DMS53 treated with DMSO at 0.1 percent for 48 hours (cell line): ENCODE measurements at regions not wholly inside any gene's neighbourhood (a gene's known extent, or its start where the extent isn't known, plus 50 kb on each side); places are given as distances from the start of the nearest gene placed in this dataset.
A peak's percentile ranks its signal among the peaks of the same experiment; 100 is the strongest.
"Not testable (repeated sequence)": the region's sequence is repeated elsewhere in the genome, so short reads cannot be mapped to it uniquely, and the experiment has no call there.

Source experiments
- DNase-seq: peaks from one replicate; lab custom pipeline; 2025; ENCODE audit not compliant: unreplicated experiment; lab: John Stamatoyannopoulos, UW

DNA sequence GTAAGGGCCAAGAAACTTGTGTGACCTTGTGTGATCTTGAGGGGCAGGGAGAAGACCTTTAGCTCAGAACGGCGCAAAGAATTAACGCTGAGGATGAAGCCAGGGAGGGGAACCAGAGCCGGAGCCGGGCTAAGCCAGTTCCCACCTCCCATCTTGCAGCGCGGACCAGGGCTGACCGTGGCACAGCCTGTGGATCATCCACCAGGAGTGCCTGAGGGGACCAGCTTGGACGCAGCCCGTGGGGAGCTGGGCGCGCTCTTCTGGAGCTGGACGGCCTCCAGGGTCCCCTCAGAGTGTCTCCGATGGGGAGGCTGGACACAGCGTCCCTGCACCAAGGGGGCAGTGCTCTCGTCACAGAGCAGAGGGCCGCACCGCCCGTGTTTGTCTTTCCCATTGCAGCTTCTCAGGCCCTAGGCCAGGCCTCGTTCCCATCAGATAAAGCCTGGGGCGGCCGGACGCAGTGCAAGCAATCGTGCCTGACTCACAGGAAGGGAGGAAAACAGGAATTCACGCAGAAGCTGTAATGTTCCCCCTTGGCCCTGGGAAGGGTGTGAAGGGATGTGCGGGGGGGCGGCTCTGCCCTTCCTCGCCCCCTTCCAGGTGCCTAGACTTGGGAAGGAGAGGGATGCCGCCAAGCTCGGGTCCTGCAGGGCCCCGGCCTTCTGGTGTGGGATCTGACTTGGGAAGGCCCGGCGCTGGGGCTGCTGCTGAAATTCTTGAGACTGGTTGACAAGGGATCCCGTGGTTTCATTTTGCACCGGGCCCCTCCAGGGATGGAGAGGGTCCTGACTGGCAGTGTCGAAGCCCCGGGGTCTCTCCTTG, 144.9 kb downstream of the NPIPB11 start:
- not testable (repeated sequence) for DNase-seq

DNA sequence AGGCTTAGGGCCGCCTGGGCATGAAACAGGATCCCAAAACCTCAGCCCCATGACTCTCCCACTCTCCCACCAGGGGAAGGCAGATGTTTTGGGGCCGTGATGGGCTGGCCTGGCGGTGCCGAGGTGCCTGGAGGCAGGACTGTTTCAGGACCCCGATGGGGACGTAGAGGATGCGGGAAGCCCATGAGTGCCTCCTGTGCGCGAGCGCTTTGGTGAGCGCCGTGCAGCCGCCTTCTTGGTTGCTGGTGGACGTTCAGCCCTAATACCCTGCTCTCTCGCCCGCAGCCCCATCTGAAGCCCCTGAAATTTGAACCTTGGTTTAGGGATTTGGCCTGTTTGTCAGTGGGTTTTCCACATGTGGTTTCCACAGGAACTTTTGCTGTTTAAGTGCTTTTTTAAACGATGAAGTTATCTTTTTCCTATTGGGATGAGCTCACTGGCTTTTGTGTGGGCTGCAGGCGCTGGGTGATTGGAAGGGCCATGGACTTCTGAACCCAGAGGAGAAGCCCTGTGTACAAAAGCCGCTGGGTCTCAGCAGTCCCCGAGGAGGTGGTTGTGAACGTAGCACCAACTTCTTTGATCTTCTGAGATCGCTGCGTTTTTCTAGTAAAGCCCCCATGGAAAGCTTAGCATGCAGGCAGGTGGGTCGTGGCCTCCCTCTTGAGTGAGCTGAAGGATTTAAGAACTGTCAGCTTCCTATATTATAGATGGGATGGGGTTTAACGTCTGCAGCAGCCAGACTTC, 145.7 kb downstream of the NPIPB11 start:
- not testable (repeated sequence) for DNase-seq

DNA sequence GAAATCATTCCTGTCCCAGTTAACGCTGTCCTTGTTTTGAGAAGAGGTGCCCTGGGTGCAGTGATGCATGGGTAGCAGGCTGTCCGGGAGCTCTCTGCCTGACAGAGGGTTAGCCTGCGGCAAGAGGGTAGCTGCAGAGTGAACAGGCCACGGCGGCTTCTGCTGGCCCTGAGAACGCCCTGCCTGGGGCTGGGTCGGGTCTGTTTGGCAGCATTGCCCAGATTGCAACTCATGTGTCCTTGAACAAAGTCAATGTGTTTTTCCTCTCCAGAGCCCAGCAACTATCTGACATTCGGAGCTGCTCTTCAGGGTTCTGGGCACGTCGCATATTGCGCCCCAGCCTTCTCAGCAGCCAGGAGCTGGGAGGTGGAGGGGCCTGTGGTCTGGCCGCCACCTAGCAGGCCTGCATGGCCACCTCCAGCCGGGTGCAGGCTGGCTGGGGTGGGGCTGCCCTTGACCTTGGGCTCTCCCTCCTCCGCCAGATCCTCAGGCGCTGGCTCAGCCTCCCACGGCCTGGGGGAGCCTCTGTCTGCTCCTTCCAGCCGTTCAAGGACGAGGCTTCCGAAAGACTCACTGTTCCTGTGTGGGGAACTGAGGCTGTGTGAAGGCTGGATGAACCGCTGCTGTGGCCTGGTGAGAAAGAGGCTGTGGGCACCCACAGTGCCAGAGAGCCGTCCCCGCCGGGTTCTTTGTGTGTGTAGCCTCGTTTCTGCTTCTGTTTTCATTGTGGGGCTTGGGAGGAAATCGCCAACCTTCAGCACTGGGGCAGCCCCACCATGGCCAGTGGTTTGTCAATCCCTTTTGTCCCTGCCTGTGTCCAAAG, 146.7 kb downstream of the NPIPB11 start:
- not testable (repeated sequence) for DNase-seq

DNA sequence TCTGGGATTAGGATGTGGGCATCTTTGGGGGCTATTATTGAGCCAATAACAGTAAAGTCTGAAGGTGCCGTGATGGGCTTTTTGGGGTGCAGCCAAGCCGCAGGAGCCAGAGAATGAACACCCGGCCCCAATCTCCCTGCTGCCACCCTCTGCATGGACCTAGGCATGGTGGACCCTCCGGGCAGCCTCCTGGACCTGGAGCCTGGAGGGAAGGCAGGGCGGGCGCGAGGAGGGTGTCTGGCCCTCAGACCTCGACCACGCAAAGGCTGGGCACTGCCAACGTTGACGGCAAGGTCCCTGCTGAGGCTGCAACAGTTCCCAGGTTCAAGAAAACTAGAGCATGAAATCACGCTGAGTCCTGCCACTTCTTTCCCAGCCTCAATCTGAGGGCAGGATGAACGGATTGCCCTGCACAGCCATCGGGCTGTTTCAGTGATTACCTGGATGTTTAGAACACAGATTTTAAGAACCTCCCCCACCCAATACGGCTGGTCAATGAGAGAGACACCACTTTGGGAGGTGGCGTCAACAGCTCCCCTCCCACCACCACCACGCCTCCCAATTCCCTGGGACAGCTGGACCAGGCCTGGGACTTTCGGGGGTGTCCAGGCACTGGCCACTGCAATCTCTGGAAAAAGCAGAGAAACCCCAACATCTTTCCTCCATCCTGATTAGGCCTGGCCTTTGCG, 147.4 kb downstream of the NPIPB11 start:
- not testable (repeated sequence) for DNase-seq

DNA sequence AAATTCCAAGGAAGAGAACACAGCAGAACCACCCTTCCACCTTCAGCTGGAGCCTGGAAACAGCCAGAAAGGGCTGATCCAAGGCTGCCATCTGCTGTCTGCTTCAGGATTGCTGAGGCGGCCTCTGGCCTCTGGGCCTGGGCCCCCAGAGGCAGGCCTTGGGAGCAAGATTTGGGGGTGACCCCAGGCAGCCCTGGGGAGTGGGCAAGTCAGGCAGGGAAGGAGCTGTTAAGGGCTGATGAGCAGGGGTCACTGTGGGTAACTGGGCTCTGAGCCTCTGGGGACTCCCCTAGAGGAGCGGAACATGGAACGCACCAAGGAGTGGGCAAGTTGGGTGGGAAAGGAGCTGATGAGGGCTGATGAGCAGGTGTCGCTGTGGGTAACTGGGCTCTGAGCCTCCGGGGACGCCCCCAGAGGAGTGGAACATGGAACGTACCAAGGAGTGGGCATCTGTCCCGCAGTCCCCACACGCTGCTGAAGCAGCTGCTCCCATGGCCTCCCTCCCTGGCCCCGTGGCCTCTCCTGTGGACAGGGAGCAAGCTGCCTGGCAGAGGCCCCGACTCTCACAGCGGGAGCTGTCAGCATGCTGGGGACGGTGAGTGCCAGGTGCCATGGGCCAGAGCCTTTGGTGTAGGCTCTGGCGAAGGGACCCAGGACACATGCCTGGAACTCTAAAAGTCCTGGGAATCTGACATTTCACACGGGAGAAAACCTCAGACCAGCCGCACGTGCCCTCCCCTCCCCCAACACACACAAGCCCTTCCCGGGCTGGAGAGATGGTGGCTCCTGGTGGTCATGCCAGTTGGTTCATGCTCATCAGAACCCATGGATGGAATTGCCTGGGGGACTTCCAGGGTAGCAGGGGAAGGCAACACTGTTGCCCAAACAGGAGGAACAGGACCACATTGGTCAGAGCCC, 148.8 kb downstream of the NPIPB11 start:
- DNase-seq: peak; percentile 1

DNA sequence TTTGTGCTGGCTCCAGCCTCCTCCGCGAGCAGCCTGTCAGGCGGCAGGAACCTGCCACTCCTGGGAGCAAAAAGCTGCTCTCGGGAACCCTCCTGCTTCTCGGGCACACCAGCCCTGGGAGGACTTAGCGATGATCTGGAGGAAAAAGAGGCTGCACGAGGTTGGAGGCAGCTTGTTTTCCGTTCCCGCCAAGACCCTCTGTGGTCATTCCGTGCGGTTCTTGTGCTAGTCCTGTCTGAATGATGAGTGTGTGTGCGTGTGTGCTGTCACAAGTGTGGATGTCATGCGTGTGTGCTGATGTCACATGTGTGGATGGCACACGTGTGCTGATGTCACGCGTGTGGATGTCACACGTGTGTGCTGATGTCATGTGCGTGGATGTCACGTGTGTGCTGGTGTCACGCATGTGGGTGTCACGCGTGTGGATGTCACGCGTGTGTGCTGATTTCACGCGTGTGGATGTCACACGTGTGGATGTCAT, 150.0 kb downstream of the NPIPB11 start:
- no peak for DNase-seq

DNA sequence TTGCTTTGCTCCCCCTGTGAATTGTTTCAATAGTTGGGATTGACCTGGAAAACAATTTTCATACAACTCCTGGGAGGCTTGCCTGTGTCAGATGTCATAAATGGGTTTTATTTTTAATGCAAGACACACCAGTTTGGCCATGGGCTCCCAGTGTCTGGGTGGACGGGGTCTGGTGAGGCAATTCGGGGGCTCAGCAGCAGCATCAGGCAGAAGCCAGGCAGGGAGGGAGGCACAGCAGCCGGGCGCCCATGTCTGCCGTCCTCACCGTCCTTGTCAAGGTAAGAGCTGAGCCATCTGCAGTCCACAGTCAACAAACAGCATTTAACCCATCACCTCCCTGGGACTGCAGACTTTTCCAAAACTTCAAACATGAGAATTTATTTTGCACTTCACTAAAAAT, 150.6 kb downstream of the NPIPB11 start:
- not testable (repeated sequence) for DNase-seq

DNA sequence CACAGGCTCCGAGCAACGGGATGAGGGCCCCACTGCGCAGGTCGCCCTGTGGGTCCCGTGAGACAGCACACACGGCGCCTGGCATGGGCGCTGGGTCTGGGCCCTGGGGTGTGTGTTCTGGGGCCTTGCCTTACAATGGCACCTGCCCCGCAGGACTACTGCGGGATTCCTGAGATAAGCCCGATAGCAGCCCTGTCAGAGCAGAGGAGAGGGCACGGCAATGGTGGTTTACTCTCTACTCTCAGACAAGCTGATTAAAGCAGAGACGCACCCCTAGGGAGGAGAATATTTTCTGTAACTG, 151.1 kb downstream of the NPIPB11 start:
- DNase-seq: not testable (repeated sequence)

DNA sequence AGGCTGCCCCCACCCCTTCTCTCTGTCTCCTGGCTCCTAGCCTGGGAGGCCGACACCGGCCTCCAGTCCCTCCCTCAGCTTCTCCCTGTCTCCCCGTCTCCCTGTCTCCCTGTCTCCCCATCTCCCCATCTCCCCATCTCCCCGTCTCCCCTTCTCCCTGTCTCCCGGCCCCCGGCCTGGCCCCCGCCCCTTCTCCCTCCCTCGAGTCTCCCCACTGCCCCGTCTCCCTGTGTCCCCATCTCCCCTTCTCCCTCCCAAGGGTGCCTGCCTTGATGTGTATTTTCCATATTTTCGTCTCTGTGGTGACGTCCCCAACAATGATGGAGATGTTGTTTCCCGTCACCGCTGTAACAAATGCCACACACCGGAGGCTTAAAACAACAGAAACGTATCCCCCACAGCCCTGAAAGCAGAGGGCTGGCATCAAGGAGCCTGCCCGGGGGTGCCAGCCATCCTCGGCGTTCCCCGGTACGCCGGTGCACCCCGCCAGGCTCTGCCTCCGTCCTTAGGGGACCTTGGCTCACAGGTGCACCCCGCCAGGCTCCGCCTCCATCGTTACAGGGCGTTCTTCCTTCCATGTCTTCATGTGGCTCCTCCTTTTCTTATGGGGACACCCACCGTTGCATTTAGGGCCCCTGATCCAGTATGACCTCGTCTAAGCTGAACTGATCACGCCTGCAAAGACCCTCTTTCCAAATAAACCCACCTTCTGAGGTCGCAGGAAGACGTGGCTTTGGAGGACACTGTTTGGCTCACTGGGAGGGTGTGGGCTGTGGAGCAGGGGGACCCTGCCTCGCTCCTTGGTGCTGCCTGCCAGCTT, 151.6 kb downstream of the NPIPB11 start:
- no peak for DNase-seq

DNA sequence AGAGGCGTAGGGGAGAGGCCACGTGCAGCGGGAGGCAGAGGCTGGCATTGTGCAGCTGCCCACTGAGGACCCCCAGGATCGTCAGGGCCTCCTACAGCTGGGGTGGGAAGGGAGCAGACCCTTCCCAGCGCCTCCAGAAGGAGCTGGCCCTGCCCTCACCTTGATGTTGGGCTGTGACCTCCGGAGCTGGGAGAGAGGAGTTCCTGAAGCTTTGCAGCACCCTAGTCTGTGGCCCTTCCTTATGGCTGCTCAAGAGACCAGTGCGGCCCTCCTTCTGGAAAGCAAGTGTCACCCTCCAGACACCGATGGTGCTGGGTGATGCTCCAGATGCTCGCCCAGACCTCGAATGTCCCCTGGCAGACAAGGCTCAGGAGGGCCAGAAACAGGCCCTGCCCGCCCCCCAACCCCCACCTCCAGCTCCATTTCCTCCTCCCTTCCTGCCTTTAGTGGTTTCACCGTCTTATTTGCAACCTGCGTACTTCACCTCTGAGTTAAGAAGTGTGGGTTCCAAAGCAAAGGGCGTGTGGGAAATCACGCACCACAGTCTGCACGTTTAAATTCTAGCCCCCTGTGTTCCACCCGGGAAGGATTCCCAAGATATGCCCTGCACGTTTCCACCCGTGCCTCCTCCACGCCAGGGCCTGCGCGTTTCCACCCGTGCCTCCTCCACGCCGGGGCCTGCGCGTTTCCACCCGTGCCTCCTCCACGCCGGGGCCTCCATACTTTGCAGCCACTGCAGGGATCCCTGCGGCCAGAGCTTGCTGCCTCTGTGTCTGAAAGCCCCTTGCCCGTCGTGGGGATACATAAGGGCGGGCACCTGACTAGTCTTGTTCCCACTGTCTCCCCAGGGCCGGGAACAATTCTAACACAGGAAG, 152.6 kb downstream of the NPIPB11 start:
- not testable (repeated sequence) for DNase-seq

DNA sequence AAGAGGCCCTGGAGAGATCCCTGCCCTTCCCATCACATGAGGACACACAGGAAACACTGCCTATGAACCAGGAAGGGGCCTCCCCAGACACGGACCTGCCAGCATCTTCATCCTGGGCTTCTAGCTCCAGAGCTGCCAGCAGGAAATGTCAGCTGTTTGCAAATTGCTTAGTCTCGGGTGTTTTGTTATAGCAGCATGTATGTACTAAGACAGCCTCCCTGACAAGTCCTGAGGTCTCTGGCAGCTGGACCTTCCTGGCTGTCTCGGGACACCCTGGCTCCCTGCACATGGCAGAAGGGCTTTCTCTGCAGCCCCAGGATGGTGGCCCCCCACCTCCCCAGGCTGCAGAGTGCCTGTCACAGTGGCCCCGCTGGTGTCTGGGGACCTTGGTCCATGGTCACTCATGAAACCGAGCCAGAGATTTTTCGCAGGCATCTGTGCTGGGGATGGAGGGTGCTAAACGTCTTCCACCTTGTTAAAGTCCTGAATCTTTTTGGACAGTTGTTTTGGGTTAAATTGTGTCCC, 153.4 kb downstream of the NPIPB11 start:
- DNase-seq: not testable (repeated sequence)

DNA sequence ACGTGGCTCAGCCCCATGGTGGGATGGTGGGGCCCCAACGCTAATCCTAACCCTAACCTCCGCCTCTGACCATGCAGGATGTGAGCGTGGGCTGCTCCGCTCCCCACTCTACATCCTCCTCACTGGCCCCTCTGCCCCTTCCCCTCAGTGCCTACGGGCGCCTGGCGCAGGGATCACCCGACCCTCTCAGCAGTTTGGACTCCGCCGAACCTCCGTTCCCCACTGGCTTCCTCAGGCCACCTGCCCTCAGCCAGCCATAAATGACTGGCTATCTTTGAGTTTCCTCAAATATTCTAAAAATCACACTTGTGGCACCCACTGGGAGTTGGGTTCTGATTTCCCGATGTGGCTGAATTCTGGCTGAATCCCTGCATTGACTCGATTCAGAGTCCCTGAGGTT, 154.2 kb downstream of the NPIPB11 start:
- DNase-seq: not testable (repeated sequence)

DNA sequence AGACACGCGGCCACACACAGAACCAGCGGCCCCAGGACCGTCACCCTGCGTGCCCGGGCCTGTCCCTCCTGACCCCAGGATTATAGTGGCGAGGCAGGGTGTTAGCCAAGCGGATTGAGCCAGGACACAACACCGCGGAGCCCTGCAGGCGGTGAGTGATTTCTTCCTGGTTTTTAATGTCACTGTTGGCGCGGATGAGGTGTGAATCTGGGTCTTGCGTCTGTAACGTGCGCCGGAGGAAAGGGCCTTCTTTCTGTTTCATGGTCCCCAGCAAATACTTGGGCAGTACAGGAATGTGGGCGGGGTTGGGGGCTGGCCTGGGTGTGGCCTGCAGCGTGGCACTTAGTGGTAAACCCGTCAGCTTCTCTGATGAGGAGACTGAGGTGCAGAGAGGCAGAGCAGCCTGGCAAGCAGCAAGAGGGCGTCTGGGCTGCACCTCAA, 154.9 kb downstream of the NPIPB11 start:
- not testable (repeated sequence) for DNase-seq

DNA sequence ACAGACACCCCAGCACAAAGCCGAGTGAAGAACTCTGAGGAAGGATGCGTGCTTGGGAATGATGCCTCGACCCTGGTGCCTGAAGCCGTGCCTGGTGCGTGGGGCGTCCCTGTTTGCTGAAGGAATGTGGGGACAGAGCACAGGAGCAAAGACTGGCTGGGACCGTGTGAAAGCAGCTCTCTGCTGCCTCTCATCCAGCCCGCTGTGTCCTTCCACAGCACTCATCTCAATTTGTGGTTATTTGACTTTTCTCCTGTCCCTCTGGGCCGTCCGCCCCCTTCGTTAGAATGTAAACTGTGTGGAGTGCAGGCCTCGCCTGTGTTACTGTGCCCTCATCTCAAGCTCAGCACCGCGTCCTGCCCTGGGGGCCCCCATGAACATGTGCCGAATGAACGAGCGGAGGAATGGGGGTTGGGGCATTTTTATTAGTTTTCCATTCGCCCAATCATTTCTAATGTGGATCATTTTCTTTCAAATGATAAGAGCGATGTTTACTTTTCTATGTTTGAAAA, 155.5 kb downstream of the NPIPB11 start:
- DNase-seq: not testable (repeated sequence)

DNA sequence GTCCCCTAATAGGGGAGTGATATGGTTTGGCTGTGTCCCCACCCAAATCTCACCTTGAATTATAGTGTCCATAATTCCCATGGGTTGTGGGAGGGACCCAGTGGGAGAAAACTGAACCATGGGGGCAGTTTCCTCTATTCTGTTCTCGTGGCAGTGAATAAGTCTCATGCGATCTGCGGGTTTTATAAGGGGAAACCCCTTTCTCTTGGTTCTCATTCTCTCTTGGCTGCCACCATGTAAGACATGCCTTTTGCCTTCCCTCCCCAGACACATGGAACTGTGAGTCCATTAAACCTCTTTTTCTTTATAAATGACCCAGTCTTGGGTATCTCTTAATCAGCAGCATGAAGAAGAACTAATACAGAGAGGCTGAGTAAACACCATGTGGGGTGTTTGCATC, 156.0 kb downstream of the NPIPB11 start:
- not testable (repeated sequence) for DNase-seq

DNA sequence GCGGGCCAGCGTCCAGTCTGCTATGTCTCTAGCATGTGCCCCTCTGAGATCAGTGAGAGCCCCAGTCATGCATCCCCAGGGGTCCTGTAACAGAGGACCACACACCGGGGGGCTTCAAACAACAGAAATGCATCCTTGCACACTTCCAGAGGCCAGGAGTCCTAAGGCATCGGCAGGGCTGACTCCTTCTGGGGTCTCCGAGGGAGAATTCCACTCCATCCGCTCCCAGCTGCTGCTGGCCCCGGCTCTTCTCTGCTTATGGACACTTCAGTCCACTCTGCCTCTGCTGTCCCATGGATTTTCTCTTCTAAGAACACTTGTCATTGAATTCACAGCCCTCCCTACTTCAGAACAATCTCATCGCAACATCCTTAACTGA, 157.6 kb downstream of the NPIPB11 start:
- not testable (repeated sequence) for DNase-seq

DNA sequence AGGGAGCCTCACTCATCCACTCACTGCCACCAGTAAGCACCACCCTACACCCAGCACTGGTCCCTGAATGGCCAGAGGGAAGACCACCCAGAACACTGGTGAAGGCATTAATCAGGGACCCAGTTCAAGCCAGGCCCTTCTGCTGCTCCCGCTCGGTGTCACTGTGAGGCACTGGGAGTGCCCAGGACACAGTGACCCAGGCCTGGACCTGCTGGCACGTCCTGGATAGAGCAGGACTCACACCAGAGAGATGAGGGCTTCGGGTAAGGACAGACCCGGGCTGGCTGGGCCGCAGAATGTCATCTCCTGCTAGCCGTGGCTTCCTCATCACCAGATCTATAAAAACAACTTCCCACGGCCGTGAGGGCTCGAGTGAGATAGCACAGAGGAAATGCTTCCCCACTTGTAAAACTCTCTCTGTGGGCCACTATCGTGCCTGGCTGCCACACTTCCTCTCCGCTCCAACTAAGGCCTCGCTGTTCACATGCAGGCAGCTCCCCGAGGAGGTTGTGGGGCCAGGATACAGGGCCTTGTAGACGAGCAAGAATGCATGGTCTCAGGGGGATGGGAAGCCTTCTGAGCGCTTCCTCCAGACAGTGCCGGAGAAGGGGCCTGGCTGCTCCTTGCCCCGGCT, 158.1 kb downstream of the NPIPB11 start:
- DNase-seq: not testable (repeated sequence)
